A549 (cell line): ENCODE measurements at regions not wholly inside any gene's neighbourhood (a gene's known extent, or its start where the extent isn't known, plus 50 kb on each side); places are given as distances from the start of the nearest gene placed in this dataset.
"Not testable (repeated sequence)": the region's sequence is repeated elsewhere in the genome, so short reads cannot be mapped to it uniquely, and the experiment has no call there.

ENCODE experiments used
- ATAC-seq, 2 experiments: fragments of 200-7000 bp in 1 of 2; fragments of >200 bp in 1 of 2; cut with Nextera tagmentation in 1 of 2; cut with Tn5 transposase in 1 of 2; 3 replicates each; pipeline versions ENCODE4 v1.8.0 to v1.9.1; 2018 to 2020; ENCODE audit warnings: mild to moderate bottlenecking in 1 of 2, moderate library complexity in 1 of 2
- CTCF ChIA-PET: fragments of 300-600 bp; sonication (Branson Sonifier 250); formaldehyde crosslinking; extraction: SDS; loops from one replicate; lab custom pipeline; 2021; ENCODE audit warnings: antibody characterized with exemption, inconsistent platforms; lab: Yijun Ruan, JAX
- POLR2A ChIA-PET: fragments of 350-600 bp; formaldehyde crosslinking; extraction: SDS; loops from one replicate; lab custom pipeline; 2021; ENCODE audit warnings: antibody characterized with exemption, inconsistent platforms; lab: Yijun Ruan, JAX
- DNase-seq, 2 experiments: peaks; one replicate each; pipeline versions ENCODE4 v3.0.0 to v3.0.0-alpha.2; 2011 to 2016; ENCODE audit warnings: low read depth in 1 of 2, low spot score in 1 of 2
- FAIRE-seq: peaks from 2 replicates; lab custom pipeline; 2011; peaks lifted over from hg19 to GRCh38; lab: Jason Lieb, UNC
- H3K27ac ChIP-seq, 2 experiments: fragments of >200 bp; sonication (Bioruptor Twin); formaldehyde crosslinking; 3 replicates each; pipeline ENCODE4 v1.5.1; 2016 to 2017
- H3K4me1 ChIP-seq: fragments of >200 bp; sonication (Bioruptor Twin); formaldehyde crosslinking; 3 replicates; pipeline ENCODE4 v1.6.1; 2016
- H3K4me2 ChIP-seq: fragments of >200 bp; sonication (Bioruptor Twin); formaldehyde crosslinking; 3 replicates; pipeline ENCODE4 v1.6.1; 2016
- H3K4me3 ChIP-seq: fragments of >200 bp; sonication (Bioruptor Twin); formaldehyde crosslinking; 3 replicates; pipeline ENCODE4 v1.5.1; 2016
- H3K9me3 ChIP-seq: fragments of >200 bp; sonication (Bioruptor Twin); formaldehyde crosslinking; 3 replicates; pipeline ENCODE4 v1.6.1; 2016
- CBX2 ChIP-seq: fragments of 200-600 bp; sonication (generic); IDR thresholded peaks from 2 replicates; pipeline ENCODE4 v1.6.1; 2016; ENCODE audit warnings: low read depth, mild to moderate bottlenecking, borderline replicate concordance
- CTCF ChIP-seq: fragments of >200 bp; sonication (Bioruptor Twin); formaldehyde crosslinking; IDR thresholded peaks from 3 replicates; pipeline ENCODE4 v1.5.1; 2016
- EP300 ChIP-seq, 2 experiments: fragments of >200 bp; sonication (Bioruptor Twin); formaldehyde crosslinking; IDR thresholded peaks; 2 replicates in 1 of 2; 3 replicates in 1 of 2; pipeline ENCODE4 v1.6.1; 2016 to 2017
- GATA3 ChIP-seq: IDR thresholded peaks from 2 replicates; pipeline ENCODE4 v1.6.1; 2012; ENCODE audit warnings: borderline replicate concordance
- HDAC2 ChIP-seq: fragments of 200-600 bp; sonication (generic); IDR thresholded peaks from 2 replicates; pipeline ENCODE4 v1.6.1; 2016
- HEYL ChIP-seq: fragments of 250-450 bp; sonication (Bioruptor Pico); IDR thresholded peaks from 2 replicates; pipeline ENCODE4 v1.8.0; 2021; ENCODE audit warnings: mild to moderate bottlenecking, moderate library complexity
- HMGXB4 ChIP-seq: fragments of 250-450 bp; sonication (Bioruptor Pico); IDR thresholded peaks from 2 replicates; pipeline ENCODE4 v1.5.0; 2021; ENCODE audit warnings: mild to moderate bottlenecking, moderate library complexity, borderline replicate concordance
- HOXB13 ChIP-seq: fragments of 250-450 bp; sonication (Bioruptor Pico); IDR thresholded peaks from 2 replicates; pipeline ENCODE4 v1.5.0; 2020; ENCODE audit warnings: low read depth, mild to moderate bottlenecking, moderate library complexity
- JUNB ChIP-seq: fragments of >200 bp; sonication (Bioruptor Twin); formaldehyde crosslinking; IDR thresholded peaks from 2 replicates; pipeline ENCODE4 v1.6.1; 2016
- MAZ ChIP-seq: fragments of 150-350 bp; IDR thresholded peaks from 2 replicates; pipeline ENCODE4 v1.6.1; 2014; ENCODE audit warnings: antibody characterized with exemption, low read depth, low read length, borderline replicate concordance
- NFE2L2 ChIP-seq: fragments of 150-350 bp; conservative IDR thresholded peaks from 2 replicates; pipeline ENCODE4 v1.6.1; 2014; ENCODE audit warnings: low read length
- NR3C1 ChIP-seq: fragments of >200 bp; sonication (Bioruptor Twin); formaldehyde crosslinking; IDR thresholded peaks from 3 replicates; pipeline ENCODE4 v1.6.1; 2017
- PHF8 ChIP-seq: fragments of 200-600 bp; sonication (generic); IDR thresholded peaks from 2 replicates; pipeline ENCODE4 v1.6.1; 2016; ENCODE audit warnings: low read depth, mild to moderate bottlenecking, antibody characterized with exemption, moderate library complexity, borderline replicate concordance
- RAD21 ChIP-seq, 2 experiments: fragments of >200 bp in 1 of 2; sonication (Bioruptor Twin) in 1 of 2; formaldehyde crosslinking in 1 of 2; IDR thresholded peaks in 1 of 2; conservative IDR thresholded peaks in 1 of 2; 2 replicates in 1 of 2; 3 replicates in 1 of 2; pipeline ENCODE4 v1.6.1; 2012 to 2018; ENCODE audit warnings: inconsistent platforms in 1 of 2
- SMC3 ChIP-seq: fragments of >200 bp; sonication (Bioruptor Twin); formaldehyde crosslinking; IDR thresholded peaks from 3 replicates; pipeline ENCODE4 v1.6.1; 2018; ENCODE audit warnings: inconsistent platforms
- SREBF2 ChIP-seq: fragments of 450-650 bp; IDR thresholded peaks from 2 replicates; pipeline ENCODE4 v1.6.1; 2014; ENCODE audit warnings: mild to moderate bottlenecking, moderate library complexity
- TFCP2L1 ChIP-seq: fragments of 250-450 bp; sonication (Bioruptor Pico); IDR thresholded peaks from 2 replicates; pipeline ENCODE4 v1.5.0; 2021; ENCODE audit warnings: mild to moderate bottlenecking
- TP53 ChIP-seq: fragments of 250-450 bp; sonication (Bioruptor Pico); IDR thresholded peaks from 2 replicates; pipeline ENCODE4 v1.5.0; 2021; ENCODE audit warnings: mild to moderate bottlenecking, moderate library complexity
- ZC3H11A ChIP-seq: fragments of 450-650 bp; IDR thresholded peaks from 2 replicates; pipeline ENCODE4 v1.6.1; 2014; ENCODE audit warnings: antibody characterized with exemption, mild to moderate bottlenecking
- WGBS: methylation state at CpG from one replicate; pipeline ENCODE4 v1.1.6; 2017; ENCODE audit errors: missing lambda C conversion rate; 5-methylcytosine and 5-hydroxymethylcytosine counted together

GRCh38 chr12:74671421-74671820, 133.8 kb downstream of the ATXN7L3B start:
- no peak for ATAC-seq
- CTCF ChIA-PET = interaction anchor here (1.0 kb wide), 1 partner anchor 17 kb away, joined by 3 read pairs; no protein-coding TSS in a partner anchor

GRCh38 chr12:74676955-74677354, 139.3 kb downstream of the ATXN7L3B start:
- H3K27ac ChIP-seq, H3K4me2 ChIP-seq, FAIRE-seq, ATAC-seq, POLR2A ChIA-PET, DNase-seq, H3K9me3 ChIP-seq, H3K4me3 ChIP-seq, H3K4me1 ChIP-seq: not testable (repeated sequence)
- WGBS = 28% methylated on average over 3 of the region's 4 CpGs
- CTCF ChIA-PET = interaction anchor here (1.8 kb wide), 1 partner anchor 12 kb away, joined by 6 read pairs; no protein-coding TSS in a partner anchor

More at GRCh38 chr12:74671421-74671820, 133.8 kb downstream of the ATXN7L3B start:
- FAIRE-seq = no peak
- Histone ChIP-seq H3K9me3 (no peaks in the 10 kb centered on the region), H3K4me3 (no peak overlapping the region)
- DNase-seq = no peak
- POLR2A ChIA-PET = no interaction called here
- TF ChIP-seq NR3C1 (no peak), HEYL (CRISPR knock-in tag) (no peak), HDAC2 (no peak), EP300 (IDR thresholded peaks at IDR 0.05) (no peak), MAZ (no peak), GATA3 (no peak)
- TF ChIP-seq, all 56 proteins: peak for 0
- no peak overlapping the region for H3K27ac ChIP-seq
- no peak overlapping the region for H3K4me2 ChIP-seq
- no peaks in the 10 kb centered on the region for H3K4me1 ChIP-seq
- WGBS = 9% methylated on average over 1 of the region's 1 CpG

- whole genome bisulfite sequencing = 63% methylated on average over 5 of the region's 5 CpGs
- POLR2A ChIA-PET = no interaction called here
- no peak for FAIRE-seq
Measured at GRCh38 chr12:74685385-74685784, 147.8 kb downstream of the ATXN7L3B start.

GRCh38 chr12:74689071-74689655, 151.5 kb downstream of the ATXN7L3B start:
- no peaks in the 10 kb centered on the region for H3K4me1 ChIP-seq
- ChIA-PET POLR2A (no interaction called here), CTCF (interaction anchor here (0.7 to 1.7 kb wide), 23 partner anchors 9 to 1898 kb away, joined by 3 to 9 read pairs (median 3); partner anchors contain the start of gene GLIPR1L2)
- TF ChIP-seq RAD21 (conservative IDR thresholded peaks at IDR 0.05 in 1 of 2, IDR thresholded peaks at IDR 0.05 in 1 of 2) (peak; percentile 78 to 86), SMC3 (peak; percentile 75), TP53 (CRISPR knock-in tag) (no peak), ZC3H11A (no peak), NFE2L2 (no peak), SREBF2 (no peak), CTCF (peak; percentile 84), JUNB (no peak), CBX2 (no peak), TFCP2L1 (CRISPR knock-in tag) (no peak), PHF8 (no peak), HMGXB4 (CRISPR knock-in tag) (no peak)
- ATAC-seq = peak in 1 of 2 experiments; percentile 61; a peak in 2 of 6 replicates
- FAIRE-seq = peak; percentile 88
- no peak overlapping the region; the same call in 2 of the 3 replicates for H3K4me2 ChIP-seq
- no peak overlapping the region for H3K27ac ChIP-seq
- H3K9me3 ChIP-seq = no peaks in the 10 kb centered on the region
- peak; percentile 7 to 67 for DNase-seq
- no peak overlapping the region for H3K4me3 ChIP-seq
- WGBS = under 1% methylated on average over 3 of the region's 3 CpGs

More at GRCh38 chr12:74685385-74685784, 147.8 kb downstream of the ATXN7L3B start:
- no peak overlapping the region for H3K4me2 ChIP-seq
- H3K9me3 ChIP-seq = no peaks in the 10 kb centered on the region
- H3K27ac ChIP-seq = no peak overlapping the region
- TF ChIP-seq TFCP2L1 (CRISPR knock-in tag) (no peak), HOXB13 (CRISPR knock-in tag) (no peak)
- TF ChIP-seq, all 56 proteins: peak for 0
- no peaks in the 10 kb centered on the region for H3K4me1 ChIP-seq
- no peak overlapping the region for H3K4me3 ChIP-seq
- ATAC-seq (no peak), DNase-seq (no peak)
- CTCF ChIA-PET = interaction anchor here (1.1 kb wide), 1 partner anchor 35 kb away, joined by 3 read pairs; no protein-coding TSS in a partner anchor
